GM19351 (cell line): ENCODE measurements at regions not wholly inside any gene's neighbourhood (a gene's known extent, or its start where the extent isn't known, plus 50 kb on each side); places are given as distances from the start of the nearest gene placed in this dataset.

ENCODE experiments used
- ATAC-seq: cut with Tn5 transposase; IDR thresholded peaks from one replicate; pipeline ENCODE4 v1.9.1; 2021; ENCODE audit warnings: mild to moderate bottlenecking, moderate library complexity; ENCODE audit not compliant: unreplicated experiment

GRCh38 chr3:190790185-190790584 is 72.3 kb downstream of the GMNC start:
- ATAC-seq, result no peak

- no peak for ATAC-seq
These were observed 75.6 kb downstream of the GMNC start for GRCh38 chr3:190786898-190787297.

- ATAC-seq, result no peak
These were observed 77.4 kb downstream of the GMNC start for GRCh38 chr3:190785047-190785446.

- no peak for ATAC-seq
These were observed 82.0 kb downstream of the GMNC start for GRCh38 chr3:190780524-190780923.

GRCh38 chr3:190774633-190775032 is 87.9 kb downstream of the GMNC start:
- ATAC-seq, result no peak

- ATAC-seq, result no peak
These were observed 88.5 kb downstream of the GMNC start for GRCh38 chr3:190773948-190774347.

- ATAC-seq, result no peak
These were observed 89.7 kb downstream of the GMNC start for GRCh38 chr3:190772831-190773230.

- no peak for ATAC-seq
These were observed 93.6 kb downstream of the GMNC start for GRCh38 chr3:190768891-190769290.

- ATAC-seq, result no peak
These were observed 94.6 kb downstream of the GMNC start for GRCh38 chr3:190767851-190768250.

- no peak for ATAC-seq
These were observed 98.0 kb downstream of the GMNC start for GRCh38 chr3:190764231-190765134.

- no peak for ATAC-seq
These were observed 99.7 kb downstream of the GMNC start for GRCh38 chr3:190762801-190763200.

GRCh38 chr3:190747571-190747970 is 114.9 kb downstream of the GMNC start:
- ATAC-seq, result no peak

GRCh38 chr3:190746986-190747385 is 115.5 kb downstream of the GMNC start:
- ATAC-seq, result no peak

GRCh38 chr3:190746531-190746930 is 116.0 kb downstream of the GMNC start:
- no peak for ATAC-seq

GRCh38 chr3:190741788-190742187 is 120.7 kb downstream of the GMNC start:
- no peak for ATAC-seq

- no peak for ATAC-seq
These were observed 122.8 kb downstream of the GMNC start for GRCh38 chr3:190739641-190740185.

- ATAC-seq, result no peak
These were observed 123.8 kb downstream of the GMNC start for GRCh38 chr3:190738636-190739155.

- ATAC-seq, result no peak
These were observed 125.0 kb downstream of the GMNC start for GRCh38 chr3:190737446-190737845.

GRCh38 chr3:190734490-190734889 is 128.0 kb downstream of the GMNC start:
- peak; percentile 66 for ATAC-seq

GRCh38 chr3:190733591-190734146 is 128.8 kb downstream of the GMNC start:
- no peak for ATAC-seq

- no peak for ATAC-seq
These were observed 130.9 kb downstream of the GMNC start for GRCh38 chr3:190731596-190731995.
